ENCODE measurements at regions not wholly inside any gene's neighbourhood (a gene's known extent, or its start where the extent isn't known, plus 50 kb on each side); places are given as distances from the start of the nearest gene placed in this dataset.

GRCh38 chr12:131547555-131547954 is 163.3 kb upstream of the SFSWAP start:
- TF ChIP-seq CTCF (conservative IDR thresholded peaks at IDR 0.05; ENCODE audit: low read depth, low read length) (no peak), POLR2A (IDR thresholded peaks at IDR 0.05; ENCODE audit: low read depth, low read length) (no peak), RAD21 (IDR thresholded peaks at IDR 0.05; ENCODE audit: low read length) (no peak), BHLHE40 (IDR thresholded peaks at IDR 0.05; ENCODE audit: low read depth, low read length) (no peak), ELK1 (IDR thresholded peaks at IDR 0.05; ENCODE audit: borderline replicate concordance, low read depth, low read length) (no peak)

All from IMR-90 (cell line).